Mucosa of gallbladder (tissue), 1 donor: ENCODE measurements at regions not wholly inside any gene's neighbourhood (a gene's known extent, or its start where the extent isn't known, plus 50 kb on each side); places are given as distances from the start of the nearest gene placed in this dataset.

Experiments
- DNase-seq: peaks from one replicate; pipeline ENCODE4 v3.0.0-alpha.2; 2020; ENCODE audit warnings: low spot score
- donor health status: DM: no; HTN: no; CAD: no.

DNA sequence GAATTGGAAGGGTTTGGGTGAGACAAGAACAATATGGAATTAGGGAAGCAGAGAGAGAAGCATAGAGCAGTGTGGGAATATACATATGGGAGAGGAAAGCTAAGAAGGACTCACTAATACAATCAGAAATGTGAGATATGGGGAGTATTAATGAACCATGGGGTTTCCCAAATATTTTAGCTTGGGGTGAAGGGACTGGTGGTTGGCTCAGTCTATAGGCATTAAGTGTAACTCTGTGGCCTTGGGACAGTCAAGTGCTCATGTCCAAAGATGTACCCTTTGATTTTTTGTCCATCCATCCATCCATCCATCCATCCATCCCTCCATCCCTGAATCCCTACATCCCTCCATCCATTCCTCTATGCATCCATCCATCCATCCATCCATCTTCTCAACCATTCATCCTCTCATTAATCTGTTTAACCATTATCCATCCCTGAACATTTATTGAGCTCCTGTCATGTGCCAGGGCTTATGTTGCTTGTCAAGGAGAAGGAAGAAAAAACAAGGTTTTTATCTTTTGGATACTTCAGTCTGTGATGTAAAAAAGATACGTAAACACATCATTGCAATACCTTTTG, 263.4 kb upstream of the CHD6 start:
- no peak for DNase-seq

DNA sequence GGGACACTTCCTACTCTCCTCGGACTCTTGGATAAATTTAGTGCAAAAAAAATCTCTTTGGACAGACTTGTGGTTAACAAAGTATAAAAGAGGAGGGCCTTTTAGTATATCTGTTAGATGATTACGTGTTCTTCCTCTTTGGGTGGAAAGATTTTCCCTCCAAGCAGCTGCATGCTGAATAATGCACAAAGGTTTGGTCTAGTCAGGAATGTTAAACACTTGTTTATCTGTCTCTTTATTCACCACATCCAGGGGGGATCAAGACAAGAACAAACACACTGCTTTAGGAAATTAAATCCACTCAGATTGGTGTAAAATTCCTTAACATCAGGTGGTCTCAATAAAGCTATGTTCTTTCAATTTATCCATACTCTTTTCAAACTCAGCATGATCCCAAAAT, 260.9 kb upstream of the CHD6 start:
- DNase-seq, result no peak

DNA sequence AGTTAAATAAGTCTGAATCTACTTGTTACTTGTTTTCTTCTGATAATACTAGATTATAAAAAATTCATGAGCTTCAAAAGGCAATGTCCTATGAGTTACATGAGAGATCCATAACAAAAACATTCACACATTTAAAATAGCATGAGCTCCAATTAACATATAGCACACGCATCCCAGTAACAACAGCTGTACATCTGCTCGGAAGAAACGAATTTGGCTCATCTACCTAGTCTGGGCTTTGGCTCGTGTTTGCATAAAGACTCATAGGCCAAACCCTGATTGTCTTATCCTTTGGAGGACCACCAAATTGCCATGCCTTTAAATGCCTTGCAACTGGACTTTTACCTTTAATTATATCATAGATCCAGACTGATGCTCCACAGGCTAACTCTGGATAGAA, 259.7 kb upstream of the CHD6 start:
- no peak for DNase-seq

DNA sequence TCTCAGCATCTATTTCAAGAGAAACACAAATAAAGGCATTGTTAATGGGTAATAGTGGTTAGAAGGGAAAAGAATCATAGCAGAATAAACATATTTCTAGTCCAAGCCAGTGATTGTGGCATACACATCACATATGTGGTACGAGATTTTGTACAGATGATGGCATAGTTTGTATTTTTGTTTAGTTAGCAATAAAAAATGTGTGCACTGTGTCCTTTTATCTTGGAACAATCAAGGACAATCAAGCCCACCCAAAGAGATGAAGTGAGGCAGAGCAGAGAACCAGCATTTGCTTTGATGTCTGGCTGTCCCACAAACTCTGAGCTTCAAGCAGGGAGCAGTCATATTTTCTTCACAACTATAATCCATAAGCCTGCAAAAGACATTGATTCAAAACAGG, 256.5 kb upstream of the CHD6 start:
- no peak for DNase-seq

DNA sequence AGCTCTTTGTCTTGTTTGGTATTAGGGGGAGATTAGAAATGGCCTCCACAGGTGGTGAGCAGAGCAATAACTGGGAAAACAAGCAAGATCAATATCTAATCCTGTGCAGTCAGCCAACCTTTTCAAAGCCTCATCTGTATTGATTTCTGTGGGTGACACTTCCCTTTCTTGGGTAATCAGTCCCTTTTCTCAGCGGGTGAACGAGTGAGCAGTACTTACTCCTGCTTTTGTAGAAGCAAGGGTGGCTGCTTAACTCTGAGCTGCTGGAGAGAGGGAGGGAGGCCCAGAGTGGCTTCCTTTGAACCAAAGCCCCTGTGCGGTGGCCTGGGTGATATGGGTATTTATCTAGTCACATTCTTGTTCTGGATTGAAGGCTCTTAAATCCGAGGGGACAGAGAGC, 254.8 kb upstream of the CHD6 start:
- peak; percentile 34 for DNase-seq

DNA sequence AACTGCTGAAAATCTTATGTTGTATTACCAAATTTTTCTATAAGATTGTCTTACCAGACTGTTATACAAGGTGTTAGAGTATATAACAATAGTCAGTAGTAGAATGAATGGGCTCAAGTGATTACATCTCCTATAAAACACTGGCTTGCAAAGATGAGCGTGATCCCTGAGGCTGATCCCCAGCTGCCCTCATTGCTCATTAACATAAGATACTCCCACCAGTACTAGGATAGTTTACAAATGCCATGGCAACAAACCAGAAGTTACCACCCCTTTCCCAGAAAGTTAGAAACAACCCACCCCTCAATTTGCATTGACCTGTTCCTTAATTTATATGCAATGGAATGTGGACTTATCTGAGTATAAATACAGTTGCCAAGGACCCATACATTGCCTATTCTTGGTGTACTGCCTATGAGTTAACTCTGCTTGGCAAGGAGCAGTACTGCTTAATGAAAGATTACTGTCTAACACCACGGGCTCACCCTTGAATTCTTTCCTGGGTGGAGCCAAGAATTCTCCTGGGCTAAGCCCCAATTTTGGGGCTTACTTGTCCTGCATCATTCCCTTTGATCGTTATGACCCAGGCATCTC, 252.8 kb upstream of the CHD6 start:
- DNase-seq, result no peak

DNA sequence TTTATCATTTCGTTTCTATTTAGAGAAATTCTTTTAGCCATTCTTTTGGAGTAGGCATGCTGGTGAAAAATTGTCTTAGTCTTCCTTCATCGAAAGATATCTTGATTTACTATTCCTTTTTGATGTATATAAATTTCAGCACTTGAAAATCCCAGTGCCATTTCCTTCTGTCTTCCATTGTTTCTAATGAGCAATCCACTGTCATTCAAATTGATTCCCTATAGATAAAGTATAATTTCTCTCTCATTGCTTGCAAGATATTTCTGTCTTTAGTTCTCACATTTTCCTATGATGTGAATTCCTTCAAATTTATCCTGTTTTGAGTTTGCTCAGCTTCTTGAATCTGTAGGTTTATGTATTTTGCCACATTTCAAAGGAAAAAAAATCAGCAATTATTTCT, 251.1 kb upstream of the CHD6 start:
- DNase-seq, result no peak

DNA sequence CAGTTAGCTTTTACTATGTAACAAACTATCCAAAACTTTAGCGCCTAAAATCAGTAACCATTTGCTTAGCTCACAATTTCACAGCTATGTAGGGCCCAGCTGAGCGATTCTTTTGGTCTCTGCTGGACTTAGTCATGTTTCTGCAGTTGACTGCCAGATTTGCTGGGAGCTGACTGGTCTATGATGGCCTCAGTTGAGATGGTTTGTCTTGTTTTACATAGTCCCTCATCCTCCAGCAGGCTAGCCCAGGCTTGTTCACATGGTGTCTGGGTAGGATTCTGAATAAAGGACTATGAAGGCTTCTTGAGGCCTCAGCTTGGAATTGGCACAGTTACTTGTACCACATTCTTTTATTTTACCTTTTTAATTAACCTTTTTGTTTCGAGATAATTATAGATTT, 247.8 kb upstream of the CHD6 start:
- no peak for DNase-seq

DNA sequence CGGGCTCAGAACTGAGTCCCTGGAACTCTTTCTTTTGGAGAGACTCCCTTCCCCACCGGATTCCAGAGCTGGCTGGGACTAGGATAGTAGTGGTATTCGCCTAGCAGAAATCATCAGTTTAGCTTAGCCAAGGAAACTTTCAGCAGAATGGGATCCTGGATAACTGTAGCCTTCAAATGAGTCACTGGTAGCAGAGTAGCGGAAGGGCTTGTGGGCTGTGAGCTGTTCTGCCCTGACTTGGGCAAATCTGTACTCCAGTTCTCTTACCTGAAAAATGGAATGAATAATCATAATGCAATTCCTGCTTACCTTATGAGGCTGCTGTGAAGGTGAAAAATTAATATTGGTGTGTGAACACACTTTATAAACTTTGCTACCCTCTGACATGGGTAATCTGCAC, 244.3 kb upstream of the CHD6 start:
- DNase-seq, result no peak

DNA sequence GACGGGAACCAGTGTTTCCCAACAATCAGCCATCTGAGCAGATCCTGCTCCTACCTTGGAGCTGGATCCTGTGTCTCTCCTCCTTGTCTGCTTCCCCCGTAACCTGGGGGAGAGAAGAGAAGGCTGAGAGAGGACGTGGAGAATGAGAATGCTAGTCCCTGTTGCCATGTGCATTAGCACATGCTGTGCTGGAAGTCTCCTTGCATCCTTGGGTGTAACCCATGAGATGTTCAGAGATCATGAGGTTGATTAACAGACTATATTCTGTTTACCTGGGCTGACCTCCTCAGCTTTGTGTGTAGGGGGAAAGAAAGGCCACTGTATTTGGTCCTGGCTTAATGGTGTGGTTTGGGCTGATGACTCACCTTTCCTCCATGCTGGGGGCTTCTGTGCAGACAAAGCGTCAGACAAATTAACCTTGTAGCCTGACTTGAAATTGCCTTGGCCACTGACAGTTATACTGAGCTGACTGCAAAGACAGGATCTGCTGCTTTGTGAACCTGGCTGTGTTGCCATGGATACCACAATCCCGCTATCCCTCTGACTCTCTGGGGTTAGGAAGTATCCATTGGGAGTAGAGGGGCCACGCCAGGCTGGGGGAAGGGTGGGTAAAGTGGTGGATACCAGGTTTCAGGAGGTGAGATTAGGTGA, 243.7 kb upstream of the CHD6 start:
- DNase-seq, result no peak

DNA sequence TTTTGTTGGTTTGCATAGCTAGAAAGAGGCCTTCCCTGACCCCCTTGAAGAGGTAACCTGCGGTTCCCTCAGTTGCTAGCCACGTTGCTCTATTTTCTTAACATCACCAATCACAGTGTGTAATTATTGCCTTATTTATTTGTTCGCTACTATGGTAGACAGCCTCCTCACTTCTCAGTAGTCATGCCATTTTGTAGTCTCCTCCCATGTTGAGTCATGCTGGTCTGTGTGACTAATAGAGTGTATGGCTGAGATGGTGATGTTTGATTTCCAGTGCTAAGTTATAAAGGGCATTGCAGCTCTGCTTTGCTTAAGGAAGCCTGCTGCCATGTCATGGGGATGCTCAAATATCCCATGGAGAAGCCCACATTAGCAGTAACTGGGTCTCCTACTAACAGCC, 236.6 kb upstream of the CHD6 start:
- no peak for DNase-seq

DNA sequence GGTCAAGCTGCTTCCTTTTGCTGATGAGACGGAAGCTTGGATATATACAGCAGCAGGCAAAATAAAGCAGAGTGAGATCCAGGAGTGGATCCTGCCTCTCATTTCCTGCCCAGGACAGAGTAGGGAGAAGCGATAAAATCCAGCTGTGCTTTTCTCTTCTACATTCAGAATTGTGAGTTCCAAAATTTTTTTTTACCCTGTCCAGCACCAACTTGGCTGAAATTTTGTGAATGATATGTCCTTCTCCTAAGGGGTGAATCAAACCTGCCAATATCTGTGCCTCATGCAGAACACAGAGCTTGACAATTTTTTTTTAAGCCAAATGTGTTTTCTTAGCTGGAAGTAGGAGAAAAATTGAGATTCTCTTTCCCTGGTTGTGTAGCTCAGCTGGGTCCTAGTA, 235.6 kb upstream of the CHD6 start:
- no peak for DNase-seq

DNA sequence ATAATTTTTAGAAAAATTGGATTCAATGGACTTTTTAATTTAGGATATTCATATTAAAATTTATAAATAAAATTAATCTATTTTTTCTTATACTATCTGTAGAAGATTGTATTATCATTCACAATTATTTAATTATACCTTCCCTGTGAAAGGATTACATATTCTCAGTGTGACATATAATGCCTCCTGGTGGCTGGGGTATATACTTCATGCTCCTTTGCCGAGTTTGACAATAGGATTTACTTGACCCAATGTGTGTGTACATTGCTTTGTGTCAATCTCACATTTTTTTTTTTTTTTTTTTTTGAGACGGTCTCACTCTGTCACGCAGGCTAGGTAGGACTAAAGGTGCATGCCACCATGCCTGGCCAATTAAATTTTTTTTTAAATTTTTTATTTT, 230.0 kb upstream of the CHD6 start:
- no peak for DNase-seq

DNA sequence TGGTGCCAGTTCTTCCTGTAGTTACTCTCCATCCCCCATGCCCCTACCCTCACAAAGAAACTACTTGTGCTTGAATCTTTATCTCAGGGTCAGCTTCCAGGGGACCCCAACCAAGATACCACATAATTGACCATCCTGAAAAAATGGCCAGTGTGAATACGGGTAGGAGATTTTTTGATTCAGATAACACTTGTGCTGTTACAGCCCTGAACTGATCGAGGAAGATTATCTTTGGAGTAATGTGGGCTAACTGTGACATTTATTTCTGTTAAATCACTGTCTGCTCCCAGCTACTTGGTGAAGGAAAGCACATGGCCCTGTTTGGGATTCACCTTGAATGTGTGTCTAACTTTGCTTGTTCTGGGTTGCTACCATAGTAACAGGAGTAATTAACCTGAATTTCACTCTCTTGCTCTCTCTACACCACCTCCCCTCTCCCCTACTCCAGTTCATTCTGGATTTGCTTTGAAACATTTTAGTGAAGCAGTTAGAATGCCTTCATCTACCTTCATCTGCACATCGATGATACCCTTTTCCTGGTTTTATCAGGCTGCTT, 219.6 kb upstream of the CHD6 start:
- no peak for DNase-seq

DNA sequence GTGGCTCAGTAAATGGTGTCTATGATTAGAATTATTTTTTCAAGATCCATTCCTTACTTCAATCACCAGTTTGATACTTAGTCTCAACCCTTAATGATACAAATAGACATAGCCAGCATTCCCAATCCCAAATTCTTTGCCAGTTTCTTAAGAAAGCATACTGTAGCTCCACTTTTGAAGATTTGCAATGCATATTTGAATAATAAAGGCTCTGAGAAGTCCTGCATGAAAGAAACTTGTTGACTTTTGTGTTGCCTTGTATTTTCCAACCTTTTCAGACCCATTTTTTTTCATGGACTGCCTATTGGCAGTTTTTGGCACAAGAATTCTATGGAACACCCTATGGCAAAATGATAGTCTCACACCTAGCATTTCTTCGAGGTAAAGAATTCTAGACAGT, 215.6 kb upstream of the CHD6 start:
- no peak for DNase-seq

DNA sequence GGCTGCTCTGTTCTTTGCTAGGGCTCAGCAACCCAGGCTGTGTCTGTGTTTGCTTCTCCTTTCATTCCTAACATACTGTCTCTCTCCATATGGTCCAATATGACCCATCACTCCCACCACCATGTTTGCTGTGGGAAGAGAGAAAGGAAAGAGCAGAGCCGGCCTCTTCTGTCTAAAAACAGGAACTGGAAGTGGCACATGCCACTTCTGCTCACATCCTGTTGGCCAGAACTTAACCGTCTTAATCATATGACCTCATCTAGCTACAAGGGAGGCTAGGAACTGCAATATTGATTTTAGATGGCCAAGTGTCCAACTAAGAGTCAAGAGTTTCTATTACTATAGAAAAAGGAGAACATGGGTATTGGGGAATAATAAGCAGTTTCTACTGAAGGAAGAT, 212.5 kb upstream of the CHD6 start:
- DNase-seq, result no peak

DNA sequence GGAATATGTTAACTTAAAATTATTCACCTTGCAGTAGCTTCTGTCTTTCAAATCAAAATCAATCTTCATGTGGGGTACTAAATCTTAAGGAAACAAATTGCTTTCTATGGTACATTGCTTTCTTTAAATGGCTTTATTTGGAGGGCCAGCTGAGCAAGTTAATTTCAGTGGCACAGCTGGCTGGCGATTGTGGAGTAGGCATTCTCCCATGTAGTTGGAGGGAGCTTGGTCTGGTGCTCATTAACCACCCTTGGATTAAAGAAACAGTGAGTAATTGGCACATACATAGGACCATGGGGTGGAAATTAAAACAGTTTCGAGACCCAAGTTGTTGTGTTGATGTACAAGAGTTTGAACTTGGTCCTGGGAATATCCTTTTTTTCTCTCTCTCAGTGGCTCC, 201.3 kb upstream of the CHD6 start:
- DNase-seq, result no peak

DNA sequence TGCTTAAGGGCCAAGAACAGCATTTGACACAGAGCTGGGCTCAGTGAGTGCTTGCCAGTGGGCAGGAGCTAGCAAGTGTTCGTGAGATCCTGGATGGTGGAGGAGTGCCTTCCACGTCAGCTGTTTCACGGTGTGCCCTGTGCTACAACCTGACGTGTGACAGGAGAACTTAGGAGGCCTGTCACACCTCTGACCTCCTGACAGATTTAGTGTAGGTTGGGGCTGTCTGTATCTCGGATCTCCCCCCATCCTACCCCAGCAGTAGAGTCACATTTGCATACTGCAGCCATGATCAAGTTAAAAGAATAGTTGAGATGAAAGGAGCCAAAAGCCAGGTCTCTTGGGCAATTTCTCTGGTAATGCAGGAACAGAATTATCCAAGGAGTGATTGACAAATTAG, 200.8 kb upstream of the CHD6 start:
- no peak for DNase-seq

DNA sequence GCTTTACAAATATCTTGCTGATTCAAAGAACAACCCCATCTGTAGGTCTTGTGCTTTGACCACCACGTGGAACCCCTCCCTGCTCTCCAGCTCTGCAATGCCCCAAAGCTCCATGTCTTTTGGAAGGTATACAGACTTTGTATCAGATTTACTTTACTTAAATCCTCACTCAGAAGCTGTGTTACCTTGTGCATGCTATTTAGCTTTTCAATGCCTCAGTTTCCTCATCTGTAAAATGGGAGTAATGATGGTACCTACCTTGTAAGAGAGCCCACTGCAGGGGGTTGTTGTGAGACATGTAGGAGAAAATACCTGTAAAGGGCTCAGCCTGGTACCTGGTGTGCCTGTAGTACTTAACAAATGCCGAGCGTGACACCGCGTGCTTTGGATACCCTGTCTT, 200.2 kb upstream of the CHD6 start:
- no peak for DNase-seq

DNA sequence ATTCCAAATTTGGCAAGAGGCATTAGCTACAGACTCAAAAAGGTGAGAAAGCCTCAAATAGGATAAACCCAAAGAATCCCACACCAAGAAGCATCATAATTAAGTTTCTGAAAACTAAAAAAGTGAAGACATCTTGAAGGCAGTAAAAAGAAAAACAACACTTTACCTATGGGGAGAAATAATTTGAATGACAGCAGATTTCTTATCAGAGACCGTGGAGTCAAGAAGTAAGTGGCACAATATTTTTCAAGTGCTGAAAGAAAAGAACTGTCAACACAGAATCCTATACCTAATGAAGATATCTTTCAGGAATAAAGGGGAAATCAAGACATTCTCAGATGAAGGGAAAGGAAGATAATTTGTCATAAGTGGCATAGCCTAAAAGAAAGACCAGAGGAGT, 193.3 kb upstream of the CHD6 start:
- DNase-seq, result no peak

DNA sequence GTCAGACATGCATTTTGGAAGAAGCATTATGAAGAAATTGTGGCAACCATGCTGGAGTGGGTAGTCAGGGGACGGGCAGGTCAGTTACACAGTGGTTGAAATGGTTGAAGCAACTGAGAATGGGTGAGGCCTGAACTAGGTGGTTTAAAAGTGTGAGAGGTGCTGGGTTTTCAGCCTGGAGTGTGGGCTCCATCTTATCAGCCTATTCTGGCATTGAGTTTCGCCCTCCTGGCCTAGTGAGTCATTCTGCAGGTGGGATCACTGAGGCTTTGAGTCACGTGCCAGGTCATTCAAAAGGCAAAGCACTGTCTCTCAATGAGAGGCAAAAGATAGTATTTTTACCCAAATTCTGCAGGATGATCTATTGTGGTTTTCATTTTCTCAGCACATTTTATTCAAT, 181.9 kb upstream of the CHD6 start:
- DNase-seq, result no peak

DNA sequence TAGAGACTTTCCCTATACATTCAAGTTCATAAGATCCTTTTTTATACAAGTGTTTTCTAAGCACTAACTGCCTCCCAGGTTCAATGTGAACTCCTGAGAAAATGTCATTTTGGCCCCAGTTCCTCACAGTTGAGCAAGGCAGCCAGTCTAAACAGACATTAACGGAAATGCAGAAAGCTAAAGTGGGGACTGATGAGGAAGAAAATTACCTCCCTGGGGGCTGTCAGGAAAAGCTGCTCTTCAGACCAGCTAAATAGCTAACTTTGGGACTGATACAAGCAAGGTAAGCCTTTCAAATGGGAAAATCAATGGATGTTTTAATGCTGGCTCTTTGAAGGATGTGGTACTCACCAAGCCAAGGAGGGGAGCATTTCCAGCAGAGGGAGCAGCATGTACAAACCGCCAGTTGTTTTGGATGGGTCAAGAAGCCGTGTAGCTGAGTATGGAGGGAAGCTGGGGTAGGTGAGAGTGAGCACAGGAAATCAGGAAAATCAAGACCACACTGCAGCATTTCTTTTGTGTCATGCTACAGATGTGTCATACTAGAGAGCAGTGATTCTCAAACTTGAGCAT, 180.8 kb upstream of the CHD6 start:
- no peak for DNase-seq

DNA sequence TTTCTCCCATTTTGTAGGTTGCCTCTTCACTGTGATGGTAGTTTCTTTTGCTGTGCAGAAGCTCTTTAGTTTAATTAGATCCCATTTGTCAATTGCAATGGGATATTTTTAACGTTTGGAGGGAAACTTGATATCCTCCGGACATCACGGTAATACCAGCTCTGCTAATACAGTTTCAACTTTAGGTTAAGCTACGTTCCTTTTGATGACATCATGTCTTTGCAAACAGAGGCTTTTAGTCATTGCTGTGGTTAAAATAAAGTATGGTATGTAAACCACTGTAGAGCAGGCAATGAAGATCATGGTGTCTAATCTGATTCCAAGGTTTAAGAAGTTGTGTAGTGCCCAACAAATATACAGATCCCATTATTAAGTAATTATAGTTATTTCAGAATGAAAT, 168.0 kb upstream of the CHD6 start:
- no peak for DNase-seq
